ENCODE measurements at regions not wholly inside any gene's neighbourhood (a gene's known extent, or its start where the extent isn't known, plus 50 kb on each side); places are given as distances from the start of the nearest gene placed in this dataset.

- TF ChIP-seq GATA2 (IDR thresholded peaks at IDR 0.05; ENCODE audit: low read depth, low read length) (no peak), GATA3 (IDR thresholded peaks at IDR 0.05; ENCODE audit: low read depth, low read length) (no peak)
These were observed 611.9 kb upstream of the CDH11 start for GRCh38 chr16:65733721-65734120.
